HG03469 (cell line): ENCODE measurements at regions not wholly inside any gene's neighbourhood (a gene's known extent, or its start where the extent isn't known, plus 50 kb on each side); places are given as distances from the start of the nearest gene placed in this dataset.

ENCODE experiments used
- ATAC-seq: cut with Tn5 transposase; IDR thresholded peaks from one replicate; pipeline ENCODE4 v1.9.1; 2021; ENCODE audit warnings: mild to moderate bottlenecking, moderate library complexity, moderate number of reproducible peaks; ENCODE audit not compliant: unreplicated experiment

DNA sequence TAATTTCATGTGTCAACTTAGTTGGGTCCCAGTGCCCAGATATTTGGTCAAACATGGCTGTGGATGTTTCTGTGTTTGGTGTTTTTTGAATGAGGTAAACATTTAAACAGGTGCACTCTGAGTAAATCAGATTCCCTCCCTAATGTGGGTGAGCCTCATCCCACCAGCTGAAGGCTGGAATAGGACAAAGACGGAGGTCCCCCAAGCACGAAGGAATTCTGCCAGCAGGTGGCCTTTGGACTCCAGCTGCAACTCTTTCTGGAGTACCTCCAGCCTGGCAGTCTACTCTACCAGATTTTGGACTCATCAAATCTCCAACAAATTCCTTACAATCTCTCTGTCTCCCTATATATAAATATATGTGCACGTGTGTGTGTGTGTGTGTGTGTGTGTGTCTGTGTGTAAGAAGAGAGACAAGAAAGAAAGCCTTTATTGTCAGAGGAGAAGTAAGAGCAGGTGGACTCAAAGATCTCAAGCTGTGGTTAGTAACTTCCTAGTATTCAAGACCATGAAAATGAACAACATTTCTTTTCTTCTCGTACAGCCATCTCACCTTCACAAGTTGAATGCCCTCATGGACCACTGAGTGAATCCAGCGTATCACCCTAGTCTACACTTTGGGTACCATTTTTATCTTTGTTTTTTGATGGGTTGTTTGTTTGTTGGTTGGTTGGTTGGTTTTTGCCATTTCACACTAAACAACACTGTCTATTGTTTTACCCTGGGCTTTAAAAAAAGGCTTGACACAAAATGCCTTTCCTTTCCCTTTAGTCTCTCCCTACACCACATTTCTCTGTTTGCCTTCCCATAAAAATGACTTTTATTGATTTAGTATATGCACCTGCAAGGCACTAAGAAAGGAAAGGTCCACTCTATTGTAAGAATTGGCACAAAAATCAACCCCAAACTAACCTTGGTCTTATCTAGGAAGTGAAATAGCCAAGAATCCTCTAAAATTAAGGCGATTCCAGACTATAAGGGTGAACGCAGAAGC, 118.7 kb downstream of the TENT4A start:
- ATAC-seq = no peak

DNA sequence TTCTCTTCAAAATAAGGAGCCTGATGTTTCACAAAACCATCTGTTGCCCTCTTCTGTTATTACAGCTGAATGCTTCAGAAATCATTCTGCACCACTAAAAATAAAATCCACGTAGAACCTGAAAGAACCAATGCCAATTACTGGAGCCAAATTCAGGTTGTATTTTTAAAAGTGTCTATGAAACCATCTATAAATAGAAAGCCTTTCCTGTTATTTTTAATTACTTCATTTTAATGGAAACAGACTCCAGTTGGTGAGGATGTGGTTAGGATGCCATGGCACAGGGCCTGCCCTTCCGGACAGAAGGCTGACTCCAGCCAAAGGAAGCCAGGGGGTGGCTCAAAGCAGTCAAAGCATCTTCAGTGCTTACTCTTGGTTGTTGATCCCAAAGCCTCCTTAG, 119.8 kb downstream of the TENT4A start:
- ATAC-seq = no peak

DNA sequence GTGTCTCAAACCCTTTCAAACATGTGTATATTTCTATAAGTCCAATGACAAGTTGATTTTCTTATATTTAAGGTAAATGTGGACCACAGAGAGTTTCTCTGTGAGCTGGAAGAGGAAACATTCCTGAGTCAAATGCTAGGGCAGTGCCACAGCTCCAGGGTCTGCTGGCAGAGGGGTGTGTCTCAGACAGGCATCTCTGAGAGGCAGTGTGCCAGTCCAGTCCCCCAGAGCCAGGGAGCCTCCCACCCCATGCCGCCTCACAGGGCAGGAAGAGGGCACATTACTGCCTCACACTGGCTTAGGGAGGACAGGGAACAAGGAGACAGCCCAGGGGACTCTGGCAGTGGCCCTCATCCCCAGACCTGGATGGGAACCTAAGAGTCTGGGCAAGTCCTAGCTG, 120.2 kb downstream of the TENT4A start:
- ATAC-seq = no peak

DNA sequence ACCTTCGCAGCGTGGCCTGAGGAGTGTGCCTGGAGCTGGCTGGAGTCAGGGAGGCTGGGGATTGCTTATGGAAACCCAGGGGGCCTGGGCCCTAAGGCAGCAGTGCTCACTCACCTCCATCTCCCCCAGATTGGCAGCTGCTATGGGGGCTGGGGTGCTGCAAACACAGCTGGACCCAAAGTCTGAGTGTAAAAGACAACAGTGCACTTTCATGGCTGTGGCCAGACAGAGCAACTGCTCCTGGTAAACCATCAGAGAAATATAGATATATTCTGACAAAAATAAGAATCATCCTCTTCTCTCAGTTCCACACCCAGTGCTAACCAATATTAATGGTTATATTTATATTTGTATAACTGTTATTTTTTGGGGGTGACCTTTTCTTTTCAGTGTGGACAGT, 123.9 kb downstream of the TENT4A start:
- no peak for ATAC-seq

DNA sequence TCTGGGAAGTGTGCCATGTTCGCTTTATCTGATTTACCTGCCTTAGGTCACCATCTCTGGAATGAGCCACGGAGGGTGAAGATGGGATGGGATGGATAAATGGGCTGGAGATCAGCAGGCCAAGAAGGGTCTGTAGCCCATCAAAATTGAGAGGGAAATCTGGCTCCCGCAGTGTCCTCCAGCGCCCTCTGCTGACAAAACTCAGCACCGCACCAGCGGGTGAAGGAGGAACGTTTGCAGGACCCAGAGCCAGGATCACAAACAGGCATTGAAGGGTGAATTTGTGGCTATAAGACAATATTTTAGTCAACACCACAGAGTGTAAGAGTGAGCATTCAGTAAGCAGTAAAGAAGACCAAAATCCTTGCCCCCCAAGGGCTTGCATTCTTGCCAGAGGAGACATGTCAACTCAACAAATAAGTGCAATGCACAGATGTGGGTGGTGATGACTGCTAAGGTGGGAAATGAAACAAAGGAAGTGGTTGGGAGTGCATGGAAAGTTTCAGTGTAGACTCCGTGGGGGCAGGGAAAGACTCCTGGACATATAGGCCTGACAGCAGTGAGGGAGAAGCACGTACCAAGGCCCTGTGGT, 124.4 kb downstream of the TENT4A start:
- no peak for ATAC-seq

DNA sequence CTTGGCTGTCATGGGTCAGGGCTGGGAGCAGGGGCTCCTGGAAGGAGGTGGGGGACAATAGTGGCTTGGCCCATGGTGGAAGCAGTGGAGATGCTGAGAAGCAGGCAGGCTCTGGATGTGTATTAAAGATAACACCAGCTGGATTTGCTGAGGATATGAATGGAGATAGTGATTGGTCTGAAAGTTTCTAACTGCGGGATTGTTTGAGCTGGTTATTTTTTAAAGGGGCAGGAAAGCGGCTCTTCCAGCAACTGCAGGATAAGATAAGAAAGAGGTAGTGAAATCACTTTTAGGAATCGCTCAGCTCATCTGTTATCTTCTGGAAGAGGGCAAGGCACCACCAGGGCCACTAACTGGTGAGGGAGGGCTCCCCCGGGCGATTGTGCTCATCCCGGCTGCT, 125.5 kb downstream of the TENT4A start:
- ATAC-seq = no peak

DNA sequence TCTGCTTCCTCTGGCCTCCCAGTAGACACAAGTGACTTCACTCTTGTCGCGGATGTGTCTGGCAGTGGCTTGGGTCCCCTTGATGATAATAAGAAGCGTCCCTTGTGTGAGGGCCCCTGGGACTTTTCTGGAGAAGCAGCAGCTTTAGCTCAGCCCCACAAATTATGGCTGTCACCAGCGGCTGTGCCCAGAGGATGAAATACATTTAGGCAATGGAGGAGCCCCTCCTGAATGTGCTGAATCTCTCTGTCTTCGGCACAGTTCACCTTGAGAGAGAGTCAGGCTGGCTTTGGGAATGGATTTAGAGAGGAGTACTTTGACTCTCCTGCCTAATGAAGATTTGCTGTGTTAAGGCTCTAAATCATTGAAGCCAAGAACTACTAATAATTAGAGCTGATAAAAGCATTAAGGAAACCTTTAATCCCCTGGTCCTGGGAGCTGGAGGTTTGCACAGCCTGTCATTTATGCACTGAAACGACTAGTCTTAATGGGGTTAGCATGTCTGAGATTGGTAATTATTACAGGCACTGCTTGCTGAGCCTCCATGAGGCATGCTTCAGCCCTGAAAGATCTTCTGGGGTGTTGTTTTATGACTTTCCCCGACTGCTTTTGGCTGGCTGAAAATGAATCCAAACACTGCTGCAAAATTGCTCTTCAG, 127.0 kb downstream of the TENT4A start:
- ATAC-seq = no peak

DNA sequence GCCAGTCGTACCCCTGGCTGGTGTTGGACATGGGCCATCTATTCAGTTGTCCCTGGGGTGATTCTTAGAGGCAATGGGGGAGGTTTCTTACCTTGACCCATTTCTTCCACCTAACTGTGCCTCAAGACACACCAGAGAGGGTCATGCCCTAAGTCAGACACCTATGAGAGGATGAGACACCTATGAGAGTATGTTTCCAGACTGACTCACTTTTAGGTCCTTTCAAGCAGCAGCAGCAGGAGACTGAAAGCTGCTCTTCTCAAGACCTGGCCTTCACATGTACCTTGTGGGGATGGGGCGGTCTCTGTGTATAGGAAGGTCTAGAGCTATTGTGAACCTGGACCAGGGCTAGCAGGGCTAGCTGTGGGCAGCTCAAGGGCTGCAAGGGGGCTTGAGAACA, 130.1 kb downstream of the TENT4A start:
- no peak for ATAC-seq

DNA sequence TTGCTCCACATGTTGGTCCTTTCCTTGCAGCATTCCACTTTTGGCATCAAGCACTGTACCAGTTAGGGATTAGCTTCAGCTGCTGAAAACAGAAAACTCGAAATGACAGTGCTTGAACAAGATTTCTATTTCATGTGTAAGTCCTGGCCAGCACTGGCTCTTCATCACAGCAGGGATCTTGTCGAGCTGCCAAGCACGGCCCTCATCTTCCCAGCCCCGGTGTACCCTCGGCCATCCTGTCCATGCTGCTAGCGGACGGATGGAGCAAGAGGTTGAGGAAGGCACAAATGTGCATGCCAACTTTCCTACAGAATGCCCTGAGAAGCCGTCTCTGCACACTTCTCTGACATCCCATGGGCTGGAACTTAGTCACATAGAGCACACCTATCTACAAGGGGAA, 130.6 kb downstream of the TENT4A start:
- ATAC-seq = no peak

DNA sequence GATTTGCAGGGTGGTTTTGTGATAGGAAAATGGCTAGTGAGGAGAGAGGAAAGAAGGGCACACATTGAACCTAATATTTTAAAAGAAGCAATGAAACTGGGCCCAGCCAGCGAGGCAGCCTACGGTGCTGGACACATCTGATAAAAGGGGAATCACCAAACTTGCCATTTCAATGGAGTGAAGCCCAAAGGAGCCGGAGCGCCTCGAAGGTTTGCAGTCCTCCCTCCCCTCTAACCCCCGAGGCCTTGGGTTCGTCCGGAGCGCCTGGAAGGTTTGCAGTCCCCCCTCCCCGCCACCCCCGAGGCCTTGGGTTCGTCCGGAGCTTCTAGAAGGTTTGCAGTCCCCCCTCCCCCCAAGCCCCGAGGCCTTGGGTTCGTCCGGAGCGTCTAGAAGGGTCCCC, 132.6 kb downstream of the TENT4A start:
- no peak for ATAC-seq

DNA sequence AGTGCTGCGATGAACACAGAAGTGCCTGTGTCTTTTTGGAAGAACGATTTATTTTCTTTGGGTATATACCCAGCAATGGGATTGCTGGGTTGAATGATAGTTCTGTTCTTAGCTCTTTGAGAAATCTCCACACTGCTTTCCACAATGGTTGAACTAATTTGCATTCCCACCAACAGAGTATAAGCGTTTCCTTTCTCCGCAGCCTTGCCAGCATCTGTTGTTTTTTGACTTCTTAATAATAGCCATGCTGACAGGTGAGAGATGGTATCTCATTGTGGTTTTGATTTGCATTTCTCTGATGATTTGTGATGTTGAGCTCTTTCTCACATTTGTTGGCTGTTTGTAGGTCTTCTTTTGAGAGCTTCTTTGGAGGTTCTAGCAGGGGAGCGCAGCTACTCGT, 134.6 kb downstream of the TENT4A start:
- ATAC-seq = no peak

DNA sequence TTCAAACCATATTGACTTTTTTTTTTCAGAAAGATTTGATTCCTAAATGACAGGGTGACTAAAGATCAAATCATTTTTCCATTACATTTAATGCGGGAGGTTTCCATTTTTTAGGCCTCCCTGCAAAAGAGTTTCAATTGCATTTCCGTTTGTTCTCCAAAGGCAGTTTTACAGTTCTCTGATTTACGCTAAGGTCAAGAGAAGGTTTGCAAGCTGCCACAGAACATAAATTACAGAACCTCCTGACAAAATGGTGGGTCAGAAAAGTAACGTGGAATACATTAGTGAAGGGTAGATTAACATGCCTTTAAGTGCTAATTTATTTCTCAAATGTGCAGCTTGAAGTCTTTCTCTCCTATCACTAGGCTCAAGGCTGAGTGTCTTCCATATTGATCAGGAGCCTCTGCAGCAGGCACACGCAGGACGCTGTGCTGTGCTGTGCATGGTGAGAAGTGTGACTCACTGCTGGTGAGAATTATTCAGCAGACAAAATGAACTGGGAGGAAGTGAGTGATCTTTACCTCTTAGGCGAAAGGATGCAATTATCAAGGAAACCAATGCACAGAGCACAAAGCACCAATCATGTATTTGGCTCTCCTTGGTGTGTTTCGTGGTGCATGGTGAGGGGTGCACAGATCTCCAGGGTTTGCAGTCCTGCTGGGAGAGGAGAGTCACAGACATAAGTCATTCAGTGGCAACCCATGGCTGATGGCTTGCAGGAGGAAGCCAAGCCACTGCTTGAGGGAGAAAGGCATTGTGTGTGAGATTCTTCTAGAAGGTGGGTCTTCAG, 136.3 kb downstream of the TENT4A start:
- no peak for ATAC-seq

DNA sequence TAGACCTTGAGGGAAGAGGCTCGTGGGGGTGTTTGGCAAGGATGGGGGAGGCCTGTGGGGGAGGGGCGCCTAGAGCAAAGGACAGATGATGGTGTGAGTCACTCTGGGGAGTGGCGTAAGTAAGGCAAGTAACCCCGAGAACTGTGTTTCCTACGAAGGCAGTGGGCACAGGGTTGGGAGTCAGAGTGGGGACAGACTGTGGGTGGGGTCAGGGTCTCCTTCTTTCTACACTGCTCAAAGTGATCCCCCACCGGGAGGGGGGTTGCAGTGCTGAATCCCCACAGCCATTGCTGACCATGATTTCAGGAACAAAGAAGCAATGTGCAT, 136.8 kb downstream of the TENT4A start:
- no peak for ATAC-seq

DNA sequence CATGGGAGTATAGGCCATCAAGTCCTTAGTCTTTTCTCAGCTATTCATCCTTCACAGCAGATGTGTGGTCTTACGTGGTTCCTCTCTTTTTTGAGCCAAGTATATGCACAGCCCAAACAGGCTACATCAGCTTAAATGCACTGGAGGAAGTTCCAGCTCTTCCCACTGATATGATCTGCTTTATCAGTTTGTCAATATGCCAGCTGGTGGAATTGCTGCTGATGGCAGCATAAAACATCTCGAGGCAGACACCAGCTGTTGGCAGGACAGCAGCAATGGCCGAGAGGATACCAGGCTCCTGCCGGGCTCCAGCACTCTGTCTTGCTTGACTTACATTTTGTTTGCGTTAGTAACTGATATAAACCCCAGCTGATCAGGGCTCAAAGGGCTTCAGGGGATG, 143.4 kb downstream of the TENT4A start:
- ATAC-seq = no peak

DNA sequence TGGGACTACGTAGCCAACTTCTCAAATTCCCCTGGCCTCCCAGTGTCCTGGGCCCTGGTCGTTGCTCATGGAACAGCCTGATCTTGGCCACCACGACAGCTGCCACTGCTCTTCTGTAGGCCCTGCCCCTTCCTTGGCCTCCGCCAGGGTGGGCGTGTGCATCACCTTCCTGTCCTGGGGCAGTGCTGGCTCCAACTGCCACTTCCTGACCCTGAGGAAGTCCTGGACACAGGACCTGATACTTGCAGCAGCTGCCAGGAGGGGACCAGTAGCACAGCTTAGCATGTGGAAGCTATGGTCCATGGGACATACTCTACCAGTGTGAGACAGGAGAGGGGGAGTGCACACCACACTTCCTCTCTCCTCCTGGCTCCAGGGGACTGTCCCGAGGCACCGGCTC, 145.2 kb downstream of the TENT4A start:
- no peak for ATAC-seq

DNA sequence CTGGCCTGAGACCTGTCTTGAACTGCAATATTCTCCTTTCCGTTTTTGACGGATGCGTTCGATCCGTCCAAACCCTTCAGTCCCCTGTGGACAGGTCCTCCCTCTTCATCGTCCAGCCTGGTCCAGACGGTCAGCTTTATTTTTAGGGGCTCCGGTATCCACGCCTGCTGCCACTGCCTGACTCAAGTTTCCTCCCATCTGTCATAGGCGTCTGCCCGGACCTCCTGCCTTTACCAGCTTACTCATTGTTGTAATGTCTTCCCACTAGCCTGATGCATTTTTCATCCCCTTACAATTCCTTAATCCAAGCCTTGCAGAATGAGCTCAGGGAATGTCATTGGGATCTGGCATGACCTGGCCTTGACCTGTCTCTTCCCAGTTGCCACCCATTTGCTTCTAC, 145.8 kb downstream of the TENT4A start:
- ATAC-seq = no peak

DNA sequence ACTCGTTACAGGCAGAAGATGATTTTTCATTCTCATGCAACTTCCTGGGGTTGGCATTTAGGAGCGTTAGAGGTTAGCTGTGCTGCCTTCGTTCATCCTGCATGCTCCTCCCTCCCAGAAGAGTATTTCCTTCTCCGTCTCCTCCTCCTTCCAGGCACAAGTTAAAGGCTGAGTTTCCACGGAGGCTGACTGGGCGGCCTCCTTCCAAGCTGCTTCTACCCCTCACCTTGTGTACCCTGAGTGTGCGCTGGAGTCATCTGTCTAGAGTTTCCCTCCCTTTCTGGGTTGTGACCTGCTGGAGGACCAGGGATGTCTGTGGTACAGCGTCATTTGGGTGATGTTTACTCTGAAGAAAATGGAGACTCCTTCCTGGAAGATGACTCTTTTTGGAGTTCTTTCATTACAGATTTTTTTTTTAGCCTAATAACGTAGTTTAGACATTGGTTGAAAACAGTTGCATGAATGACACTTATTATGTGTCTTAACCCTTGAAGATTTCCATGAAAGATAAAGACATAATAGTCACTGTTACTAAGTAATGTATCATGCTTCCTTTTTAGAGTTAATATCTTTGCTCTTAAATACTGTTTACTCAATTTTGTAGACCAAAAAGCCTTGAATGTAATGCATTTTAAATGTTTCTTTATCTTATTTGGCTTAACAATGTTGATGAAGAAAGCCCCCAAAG, 146.9 kb downstream of the TENT4A start:
- no peak for ATAC-seq

DNA sequence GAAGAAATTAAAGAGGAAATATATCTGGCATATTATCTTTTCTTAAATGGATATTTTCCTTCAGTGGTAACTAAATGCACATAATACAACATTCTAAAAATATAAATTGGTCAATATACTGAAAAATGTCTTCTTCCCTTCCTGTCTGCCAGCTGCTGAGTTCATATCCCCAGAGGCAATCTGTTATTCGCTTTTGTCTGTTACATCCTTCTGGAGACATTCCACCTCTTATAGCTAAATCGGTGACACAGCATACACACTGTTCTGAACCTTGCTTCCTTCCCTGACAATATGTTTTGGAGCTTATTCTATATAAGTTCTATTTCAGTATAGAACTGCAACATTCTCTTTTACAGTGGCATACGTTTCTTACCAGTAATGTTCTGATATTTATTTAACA, 147.8 kb downstream of the TENT4A start:
- no peak for ATAC-seq

DNA sequence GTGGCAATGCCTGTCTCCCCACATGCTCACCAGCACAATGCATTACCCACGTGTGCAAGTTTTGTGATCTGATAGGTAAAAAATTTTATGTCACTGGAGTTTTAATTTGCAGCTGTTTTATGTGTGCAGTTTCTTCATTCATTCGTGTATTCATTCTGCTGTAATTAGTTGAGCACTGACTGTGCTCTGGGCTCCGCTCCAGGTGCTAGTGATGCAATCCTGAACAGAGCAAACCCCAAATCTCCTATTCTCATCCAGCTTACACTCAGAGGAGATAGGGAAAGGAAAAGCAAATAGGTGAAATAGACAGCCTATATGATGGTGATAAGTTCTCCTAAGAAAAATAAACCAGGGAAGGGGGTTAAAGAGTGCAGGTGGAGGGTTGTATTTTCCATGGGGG, 148.4 kb downstream of the TENT4A start:
- no peak for ATAC-seq

DNA sequence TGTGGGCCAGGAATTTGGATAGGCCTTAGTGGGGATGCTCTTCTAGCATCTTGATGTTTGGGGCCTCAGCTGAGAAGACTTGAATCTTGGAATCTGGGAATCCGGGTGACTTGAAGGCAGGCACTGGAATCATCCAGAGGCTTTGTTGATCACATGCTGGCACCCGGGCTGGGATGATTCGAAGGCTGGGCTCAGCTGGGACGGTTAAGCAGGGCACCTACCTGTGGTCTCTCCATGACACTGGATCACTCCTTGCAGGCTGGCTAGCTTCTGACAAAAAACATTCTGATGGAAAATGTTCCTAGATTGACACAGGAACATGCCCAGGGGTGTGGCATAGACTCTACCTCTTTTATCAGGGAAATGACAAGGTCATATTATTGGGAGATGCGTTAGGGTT, 149.1 kb downstream of the TENT4A start:
- ATAC-seq = no peak

DNA sequence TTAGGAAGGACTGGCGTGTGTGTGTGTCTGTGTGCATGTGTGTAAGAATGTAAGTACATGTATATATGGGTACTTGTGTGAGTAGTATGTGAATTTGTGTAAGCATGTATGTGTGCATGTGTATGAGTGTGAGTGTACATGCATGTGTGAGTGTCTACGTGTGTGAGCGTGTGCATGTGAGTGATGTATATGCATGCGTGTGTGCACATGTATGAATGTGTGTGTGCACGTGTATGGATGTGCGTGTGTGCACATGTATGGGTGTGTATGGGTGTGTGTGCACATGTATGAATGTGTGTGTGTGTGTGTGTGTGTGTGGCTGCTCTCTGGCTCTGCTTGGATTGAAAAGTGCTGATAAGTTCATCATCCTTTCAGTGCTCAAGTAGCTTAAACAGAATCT, 154.5 kb downstream of the TENT4A start:
- ATAC-seq = no peak
